ENCODE measurements at regions not wholly inside any gene's neighbourhood (a gene's known extent, or its start where the extent isn't known, plus 50 kb on each side); places are given as distances from the start of the nearest gene placed in this dataset.

DNA sequence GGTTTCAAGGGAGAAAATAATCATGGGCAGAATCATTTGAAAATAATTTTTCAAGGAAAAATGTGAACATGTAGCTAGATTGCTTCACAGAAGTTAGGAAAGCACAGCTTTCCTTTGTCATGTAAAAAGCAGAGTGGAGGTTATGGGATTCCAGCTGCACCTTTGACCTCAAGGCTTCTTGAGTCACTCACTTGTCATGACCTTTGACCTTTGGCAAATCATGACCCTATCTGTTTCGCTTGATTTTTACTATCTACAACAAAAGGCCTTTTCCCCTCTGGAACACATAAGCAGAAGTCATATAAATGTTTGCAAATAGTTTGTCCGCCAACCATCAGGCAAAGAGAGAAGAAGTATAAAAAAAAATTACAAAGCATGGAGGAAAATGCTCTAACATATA lies 210.7 kb upstream of the MIR17HG start (continued):
- TF ChIP-seq ELK1 (CRISPR knock-in tag; IDR thresholded peaks at IDR 0.05) = no peak
- TF ChIP-seq BDP1 (IDR thresholded peaks at IDR 0.05; ENCODE audit: insufficient read depth, insufficient read length) = no peak
- TF ChIP-seq POU5F1 (IDR thresholded peaks at IDR 0.05; ENCODE audit: borderline replicate concordance, low read depth, low read length, partially characterized antibody) = no peak
- TF ChIP-seq CREB3 (tag; conservative IDR thresholded peaks at IDR 0.05; ENCODE audit: low read depth) = no peak
- TF ChIP-seq ESRRB (CRISPR knock-in tag; IDR thresholded peaks at IDR 0.05; ENCODE audit: borderline replicate concordance) = 0 out of 2 replicates have a peak, but pooled peaks have one; percentile 35

GRCh38 chr13:91139232-91139631 lies 208.3 kb upstream of the MIR17HG start:
- no peak for FAIRE-seq
- Histone ChIP-seq H3K9me1 (ENCODE audit: control insufficient read depth, insufficient read depth, low read length) (no peaks in the 10 kb centered on the region), H3K4me3 (no peak overlapping the region), H3K4me1 (replicated peaks in 1 of 2; ENCODE audit: control insufficient read depth in 2 of 2, insufficient read depth in 2 of 2, low read length in 2 of 2) (no peaks in the 10 kb centered on the region), H3K27ac (ENCODE audit: extremely low read depth, low read depth, low read length) (no peak overlapping the region), H3K9ac (ENCODE audit: insufficient read depth in 1 of 2, low read depth in 2 of 2, low read length in 2 of 2) (no peak overlapping the region), H4K20me1 (replicated peaks; ENCODE audit: control insufficient read depth, insufficient read depth, low read length) (no peaks in the 10 kb centered on the region), H3K36me3 (ENCODE audit: control insufficient read depth, insufficient read depth, low read length) (no peaks in the 10 kb centered on the region), H3K9me3 (replicated peaks; ENCODE audit: control insufficient read depth, insufficient read depth, low read depth, low read length) (no peaks in the 10 kb centered on the region), H3K27me3 (ENCODE audit: control insufficient read depth in 2 of 2, insufficient read depth in 2 of 2, low read length in 2 of 2) (no peaks in the 10 kb centered on the region), H3K4me2 (ENCODE audit: insufficient read depth, low read length) (no peak overlapping the region), H2AFZ (ENCODE audit: low read depth, low read length) (no peak overlapping the region), H3K79me2 (ENCODE audit: control insufficient read depth, insufficient read depth, low read length) (no peaks in the 10 kb centered on the region)
- ChIA-PET CTCF (ENCODE audit: low intra/inter-chr PET ratio) (interaction anchor here (0.5 to 0.7 kb wide), 2 partner anchors 285 to 1341 kb away, joined by 3 read pairs; no protein-coding TSS in a partner anchor), POLR2A (no interaction called here)
- no peak for ATAC-seq
- no peak for DNase-seq (ENCODE audit: extremely low read depth in 1 of 4, low spot score in 3 of 4)
- intact Hi-C loops (cut with micrococcal nuclease) (loop anchor here (10.0 kb wide), 1 partner anchor 676 kb away; no protein-coding TSS in a partner anchor), in situ Hi-C loops (cut with MboI) (no loop called here)
- 1% methylated on average over 2 of the region's 2 CpGs for WGBS (ENCODE audit: insufficient coverage, low coverage, missing lambda C conversion rate)
- 0 out of 2 replicates have a peak, but pooled peaks have one; percentile 14 for TF ChIP-seq HIVEP1 (CRISPR knock-in tag; IDR thresholded peaks at IDR 0.05)
- TF ChIP-seq, protein P1, sequence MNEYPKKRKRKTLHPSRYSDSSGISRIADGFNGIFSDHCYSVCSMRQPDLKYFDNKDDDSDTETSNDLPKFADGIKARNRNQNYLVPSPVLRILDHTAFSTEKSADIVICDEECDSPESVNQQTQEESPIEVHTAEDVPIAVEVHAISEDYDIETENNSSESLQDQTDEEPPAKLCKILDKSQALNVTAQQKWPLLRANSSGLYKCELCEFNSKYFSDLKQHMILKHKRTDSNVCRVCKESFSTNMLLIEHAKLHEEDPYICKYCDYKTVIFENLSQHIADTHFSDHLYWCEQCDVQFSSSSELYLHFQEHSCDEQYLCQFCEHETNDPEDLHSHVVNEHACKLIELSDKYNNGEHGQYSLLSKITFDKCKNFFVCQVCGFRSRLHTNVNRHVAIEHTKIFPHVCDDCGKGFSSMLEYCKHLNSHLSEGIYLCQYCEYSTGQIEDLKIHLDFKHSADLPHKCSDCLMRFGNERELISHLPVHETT (CRISPR knock-in tag; conservative IDR thresholded peaks at IDR 0.05 in 1 of 2, IDR thresholded peaks at IDR 0.05 in 1 of 2) = 0 out of 4 replicates have a peak, but pooled peaks of 1 of the 2 experiments have one; percentile 45
- TF ChIP-seq CBX8 (IDR thresholded peaks at IDR 0.05; ENCODE audit: borderline replicate concordance, extremely low read depth, low read depth, low read length, poor library complexity, severe bottlenecking) = no peak
- no TSS peak for BruUV-seq (replicated peaks)

All from K562 (cell line).